MM.1S (cell line): ENCODE measurements at regions not wholly inside any gene's neighbourhood (a gene's known extent, or its start where the extent isn't known, plus 50 kb on each side); places are given as distances from the start of the nearest gene placed in this dataset.

Experiments
- EZH2 ChIP-seq: fragments of 300-600 bp; sonication (generic); optimal IDR thresholded peaks from 2 replicates; pipeline ENCODE3; 2017; ENCODE audit warnings: low read depth, mild to moderate bottlenecking, antibody characterized with exemption, low read length, mixed read lengths
- EZH2phosphoT487 ChIP-seq: fragments of 300-600 bp; sonication (generic); IDR thresholded peaks from 2 replicates; pipeline ENCODE4 v1.6.1; 2018; ENCODE audit warnings: antibody characterized with exemption, low read length
- TF ChIP-seq, protein P1 (sequence below): fragments of 300-600 bp; sonication (generic); IDR thresholded peaks from 2 replicates; pipeline ENCODE4 v1.5.1; 2016; ENCODE audit warnings: antibody characterized with exemption, low read length, mixed read lengths

GRCh38 chr4:72933029-72933428 lies 136.5 kb downstream of the COX18 start:
- TF ChIP-seq, protein P1, sequence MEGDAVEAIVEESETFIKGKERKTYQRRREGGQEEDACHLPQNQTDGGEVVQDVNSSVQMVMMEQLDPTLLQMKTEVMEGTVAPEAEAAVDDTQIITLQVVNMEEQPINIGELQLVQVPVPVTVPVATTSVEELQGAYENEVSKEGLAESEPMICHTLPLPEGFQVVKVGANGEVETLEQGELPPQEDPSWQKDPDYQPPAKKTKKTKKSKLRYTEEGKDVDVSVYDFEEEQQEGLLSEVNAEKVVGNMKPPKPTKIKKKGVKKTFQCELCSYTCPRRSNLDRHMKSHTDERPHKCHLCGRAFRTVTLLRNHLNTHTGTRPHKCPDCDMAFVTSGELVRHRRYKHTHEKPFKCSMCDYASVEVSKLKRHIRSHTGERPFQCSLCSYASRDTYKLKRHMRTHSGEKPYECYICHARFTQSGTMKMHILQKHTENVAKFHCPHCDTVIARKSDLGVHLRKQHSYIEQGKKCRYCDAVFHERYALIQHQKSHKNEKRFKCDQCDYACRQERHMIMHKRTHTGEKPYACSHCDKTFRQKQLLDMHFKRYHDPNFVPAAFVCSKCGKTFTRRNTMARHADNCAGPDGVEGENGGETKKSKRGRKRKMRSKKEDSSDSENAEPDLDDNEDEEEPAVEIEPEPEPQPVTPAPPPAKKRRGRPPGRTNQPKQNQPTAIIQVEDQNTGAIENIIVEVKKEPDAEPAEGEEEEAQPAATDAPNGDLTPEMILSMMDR, result no peak
- TF ChIP-seq EZH2, result no peak
- TF ChIP-seq EZH2phosphoT487, result no peak
